B cell (primary cell): ENCODE measurements at regions not wholly inside any gene's neighbourhood (a gene's known extent, or its start where the extent isn't known, plus 50 kb on each side); places are given as distances from the start of the nearest gene placed in this dataset.

Source experiments
- CTCF ChIP-seq: fragments of 200-600 bp; IDR thresholded peaks from one replicate; pipeline ENCODE4 v1.8.0; 2022; ENCODE audit warnings: antibody characterized with exemption, mild to moderate bottlenecking
- EZH2 ChIP-seq: IDR thresholded peaks from 2 replicates; pipeline ENCODE4 v1.6.1; 2012; ENCODE audit warnings: borderline replicate concordance, low read depth, mild to moderate bottlenecking, moderate library complexity, low read length; ENCODE audit not compliant: insufficient read depth, poor library complexity, severe bottlenecking

- TF ChIP-seq CTCF (no peak), EZH2 (no peak)
Observed at GRCh38 chr3:159835126-159835525, 153.5 kb upstream of the IL12A start.
